WTC11 (cell line): ENCODE measurements at regions not wholly inside any gene's neighbourhood (a gene's known extent, or its start where the extent isn't known, plus 50 kb on each side); places are given as distances from the start of the nearest gene placed in this dataset.
"Not testable (repeated sequence)": the region's sequence is repeated elsewhere in the genome, so short reads cannot be mapped to it uniquely, and the experiment has no call there.

Experiments used
- ATAC-seq: fragments of 200-7000 bp; cut with Tn5 transposase; 2 replicates; pipeline ENCODE4 v1.10.0; 2021; ENCODE audit warnings: mild to moderate bottlenecking, moderate library complexity
- CTCF ChIA-PET: fragments of 300-600 bp; sonication (Branson Sonifier 250); formaldehyde crosslinking; loops from one replicate; lab custom pipeline; 2021; ENCODE audit warnings: antibody characterized with exemption; lab: Charles Lee
- POLR2A ChIA-PET: fragments of 350-600 bp; sonication (Branson Sonifier 250); formaldehyde crosslinking; loops from one replicate; lab custom pipeline; 2021; ENCODE audit warnings: antibody characterized with exemption; lab: Charles Lee
- DNase-seq: peaks from one replicate; pipeline ENCODE4 v3.0.0; 2021; ENCODE audit warnings: low spot score
- H3K27ac Mint-ChIP-seq: 2 replicates; pipeline ENCODE4 v1.8.0; 2021; ENCODE audit warnings: mixed read lengths
- H3K27me3 Mint-ChIP-seq: 2 replicates; pipeline ENCODE4 v1.8.0; 2021; ENCODE audit warnings: low read depth, mild to moderate bottlenecking, moderate library complexity, mixed read lengths
- H3K36me3 Mint-ChIP-seq: 2 replicates; pipeline ENCODE4 v1.8.0; 2021; ENCODE audit warnings: mixed read lengths
- H3K4me1 Mint-ChIP-seq: 2 replicates; pipeline ENCODE4 v1.8.0; 2022; ENCODE audit warnings: mixed read lengths
- H3K4me3 Mint-ChIP-seq: 2 replicates; pipeline ENCODE4 v1.8.0; 2021; ENCODE audit warnings: mild to moderate bottlenecking, moderate library complexity, mixed read lengths
- H3K9me3 Mint-ChIP-seq: 2 replicates; pipeline ENCODE4 v1.8.0; 2021; ENCODE audit warnings: mixed read lengths
- AR ChIP-seq: fragments of 250-450 bp; sonication (Bioruptor Pico); IDR thresholded peaks from 2 replicates; pipeline ENCODE4 v1.9.0; 2021; ENCODE audit warnings: mild to moderate bottlenecking
- EMX1 ChIP-seq: fragments of 250-450 bp; sonication (Bioruptor Pico); IDR thresholded peaks from 2 replicates; pipeline ENCODE4 v1.8.0; 2021; ENCODE audit warnings: mild to moderate bottlenecking
- HMGXB4 ChIP-seq: sonication (generic); formaldehyde crosslinking; IDR thresholded peaks from 2 replicates; pipeline ENCODE4 v1.8.1; 2023; ENCODE audit warnings: mild to moderate bottlenecking, moderate library complexity, missing genetic modification reagents
- NFATC4 ChIP-seq: fragments of 250-450 bp; sonication (Bioruptor Pico); IDR thresholded peaks from 2 replicates; pipeline ENCODE4 v1.9.0; 2021; ENCODE audit warnings: mild to moderate bottlenecking
- NR3C1 ChIP-seq: sonication (generic); formaldehyde crosslinking; conservative IDR thresholded peaks from 2 replicates; pipeline ENCODE4 v1.8.1; 2023; ENCODE audit warnings: low read depth, mild to moderate bottlenecking, missing genetic modification reagents
- SMAD3 ChIP-seq: sonication (generic); formaldehyde crosslinking; IDR thresholded peaks from 2 replicates; pipeline ENCODE4 v1.8.0; 2022; ENCODE audit warnings: missing genetic modification reagents, mild to moderate bottlenecking, borderline replicate concordance
- SMAD4 ChIP-seq: sonication (generic); formaldehyde crosslinking; IDR thresholded peaks from 2 replicates; pipeline ENCODE4 v1.8.0; 2022; ENCODE audit warnings: mild to moderate bottlenecking, missing genetic modification reagents
- TCF7 ChIP-seq: sonication (generic); formaldehyde crosslinking; IDR thresholded peaks from 2 replicates; pipeline ENCODE4 v1.8.0; 2022; ENCODE audit warnings: mild to moderate bottlenecking, low read depth, missing genetic modification reagents, moderate library complexity
- USF1 ChIP-seq: sonication (generic); formaldehyde crosslinking; IDR thresholded peaks from 2 replicates; pipeline ENCODE4 v1.8.0; 2022; ENCODE audit warnings: mild to moderate bottlenecking, missing genetic modification reagents
- TF ChIP-seq, protein P1 (sequence below): sonication (generic); formaldehyde crosslinking; conservative IDR thresholded peaks from 2 replicates; pipeline ENCODE4 v1.8.1; 2023; ENCODE audit warnings: mild to moderate bottlenecking, low read depth, missing genetic modification reagents, moderate library complexity
- TF ChIP-seq, protein P2 (sequence below): sonication (generic); formaldehyde crosslinking; IDR thresholded peaks from 2 replicates; pipeline ENCODE4 v1.8.0; 2023; ENCODE audit warnings: missing genetic modification reagents, mild to moderate bottlenecking, borderline replicate concordance

DNA sequence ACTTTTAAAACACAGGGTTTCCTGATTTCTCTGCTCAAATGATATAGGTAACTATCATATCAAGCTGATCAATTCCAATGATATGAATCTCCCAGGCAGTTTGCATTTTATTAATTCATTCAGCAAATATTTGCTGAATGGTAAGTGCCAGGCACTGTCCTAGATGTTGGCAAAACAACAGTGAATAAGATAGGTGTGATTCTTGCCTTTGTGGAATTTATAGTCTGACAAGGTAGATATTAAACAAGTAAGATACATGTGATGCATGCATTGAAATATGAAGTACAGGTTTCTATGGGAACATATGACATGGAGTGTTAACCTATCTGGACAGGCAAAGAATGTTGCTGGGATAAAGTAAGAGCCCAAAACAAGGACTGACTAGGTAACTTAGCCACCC is 231.8 kb upstream of the DAB2 start:
- Mint-ChIP-seq H3K36me3 (no peaks in the 10 kb centered on the region), H3K27me3 (peaks cover 28% of the 10 kb centered on the region), H3K27ac (no peak overlapping the region)
- ChIA-PET CTCF (no interaction called here), POLR2A (no interaction called here)
- DNase-seq = no peak
- TF ChIP-seq, protein P1, sequence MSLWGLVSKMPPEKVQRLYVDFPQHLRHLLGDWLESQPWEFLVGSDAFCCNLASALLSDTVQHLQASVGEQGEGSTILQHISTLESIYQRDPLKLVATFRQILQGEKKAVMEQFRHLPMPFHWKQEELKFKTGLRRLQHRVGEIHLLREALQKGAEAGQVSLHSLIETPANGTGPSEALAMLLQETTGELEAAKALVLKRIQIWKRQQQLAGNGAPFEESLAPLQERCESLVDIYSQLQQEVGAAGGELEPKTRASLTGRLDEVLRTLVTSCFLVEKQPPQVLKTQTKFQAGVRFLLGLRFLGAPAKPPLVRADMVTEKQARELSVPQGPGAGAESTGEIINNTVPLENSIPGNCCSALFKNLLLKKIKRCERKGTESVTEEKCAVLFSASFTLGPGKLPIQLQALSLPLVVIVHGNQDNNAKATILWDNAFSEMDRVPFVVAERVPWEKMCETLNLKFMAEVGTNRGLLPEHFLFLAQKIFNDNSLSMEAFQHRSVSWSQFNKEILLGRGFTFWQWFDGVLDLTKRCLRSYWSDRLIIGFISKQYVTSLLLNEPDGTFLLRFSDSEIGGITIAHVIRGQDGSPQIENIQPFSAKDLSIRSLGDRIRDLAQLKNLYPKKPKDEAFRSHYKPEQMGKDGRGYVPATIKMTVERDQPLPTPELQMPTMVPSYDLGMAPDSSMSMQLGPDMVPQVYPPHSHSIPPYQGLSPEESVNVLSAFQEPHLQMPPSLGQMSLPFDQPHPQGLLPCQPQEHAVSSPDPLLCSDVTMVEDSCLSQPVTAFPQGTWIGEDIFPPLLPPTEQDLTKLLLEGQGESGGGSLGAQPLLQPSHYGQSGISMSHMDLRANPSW = no peak
- TF ChIP-seq SMAD3 (CRISPR knock-in tag) (no peak), SMAD4 (CRISPR knock-in tag) (no peak), TCF7 (CRISPR knock-in tag) (no peak), AR (CRISPR knock-in tag) (no peak), HMGXB4 (CRISPR knock-in tag) (no peak), USF1 (CRISPR knock-in tag) (no peak), NR3C1 (CRISPR knock-in tag) (no peak)
- TF ChIP-seq, all 79 proteins: peak for 0
- peaks cover 12% of the 10 kb centered on the region for H3K4me1 Mint-ChIP-seq
- no peak for ATAC-seq
- peaks cover 21% of the 10 kb centered on the region for H3K9me3 Mint-ChIP-seq
- no peak overlapping the region for H3K4me3 Mint-ChIP-seq

- no peak overlapping the region for H3K4me3 Mint-ChIP-seq
- POLR2A ChIA-PET = no interaction called here
- no peak overlapping the region for H3K27ac Mint-ChIP-seq
- CTCF ChIA-PET = no interaction called here
- peaks cover 19% of the 10 kb centered on the region for H3K27me3 Mint-ChIP-seq
- no peak for DNase-seq
- no peaks in the 10 kb centered on the region for H3K4me1 Mint-ChIP-seq
- no peaks in the 10 kb centered on the region for H3K36me3 Mint-ChIP-seq
- TF ChIP-seq, protein P2, sequence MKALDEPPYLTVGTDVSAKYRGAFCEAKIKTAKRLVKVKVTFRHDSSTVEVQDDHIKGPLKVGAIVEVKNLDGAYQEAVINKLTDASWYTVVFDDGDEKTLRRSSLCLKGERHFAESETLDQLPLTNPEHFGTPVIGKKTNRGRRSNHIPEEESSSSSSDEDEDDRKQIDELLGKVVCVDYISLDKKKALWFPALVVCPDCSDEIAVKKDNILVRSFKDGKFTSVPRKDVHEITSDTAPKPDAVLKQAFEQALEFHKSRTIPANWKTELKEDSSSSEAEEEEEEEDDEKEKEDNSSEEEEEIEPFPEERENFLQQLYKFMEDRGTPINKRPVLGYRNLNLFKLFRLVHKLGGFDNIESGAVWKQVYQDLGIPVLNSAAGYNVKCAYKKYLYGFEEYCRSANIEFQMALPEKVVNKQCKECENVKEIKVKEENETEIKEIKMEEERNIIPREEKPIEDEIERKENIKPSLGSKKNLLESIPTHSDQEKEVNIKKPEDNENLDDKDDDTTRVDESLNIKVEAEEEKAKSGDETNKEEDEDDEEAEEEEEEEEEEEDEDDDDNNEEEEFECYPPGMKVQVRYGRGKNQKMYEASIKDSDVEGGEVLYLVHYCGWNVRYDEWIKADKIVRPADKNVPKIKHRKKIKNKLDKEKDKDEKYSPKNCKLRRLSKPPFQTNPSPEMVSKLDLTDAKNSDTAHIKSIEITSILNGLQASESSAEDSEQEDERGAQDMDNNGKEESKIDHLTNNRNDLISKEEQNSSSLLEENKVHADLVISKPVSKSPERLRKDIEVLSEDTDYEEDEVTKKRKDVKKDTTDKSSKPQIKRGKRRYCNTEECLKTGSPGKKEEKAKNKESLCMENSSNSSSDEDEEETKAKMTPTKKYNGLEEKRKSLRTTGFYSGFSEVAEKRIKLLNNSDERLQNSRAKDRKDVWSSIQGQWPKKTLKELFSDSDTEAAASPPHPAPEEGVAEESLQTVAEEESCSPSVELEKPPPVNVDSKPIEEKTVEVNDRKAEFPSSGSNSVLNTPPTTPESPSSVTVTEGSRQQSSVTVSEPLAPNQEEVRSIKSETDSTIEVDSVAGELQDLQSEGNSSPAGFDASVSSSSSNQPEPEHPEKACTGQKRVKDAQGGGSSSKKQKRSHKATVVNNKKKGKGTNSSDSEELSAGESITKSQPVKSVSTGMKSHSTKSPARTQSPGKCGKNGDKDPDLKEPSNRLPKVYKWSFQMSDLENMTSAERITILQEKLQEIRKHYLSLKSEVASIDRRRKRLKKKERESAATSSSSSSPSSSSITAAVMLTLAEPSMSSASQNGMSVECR (CRISPR knock-in tag) = no peak
- no peak for TF ChIP-seq NFATC4 (CRISPR knock-in tag)
- no peak for TF ChIP-seq AR (CRISPR knock-in tag)
- no peak for TF ChIP-seq EMX1 (CRISPR knock-in tag)
- no peak for ATAC-seq
- H3K9me3 Mint-ChIP-seq = peaks cover 21% of the 10 kb centered on the region
Observed at GRCh38 chr5:39654715-39655114, 229.9 kb upstream of the DAB2 start.

- H3K27me3 Mint-ChIP-seq, H3K36me3 Mint-ChIP-seq, ATAC-seq, POLR2A ChIA-PET, H3K4me3 Mint-ChIP-seq, H3K27ac Mint-ChIP-seq, CTCF ChIA-PET, H3K4me1 Mint-ChIP-seq, DNase-seq: not testable (repeated sequence)
- peaks cover 21% of the 10 kb centered on the region for H3K9me3 Mint-ChIP-seq
Observed at GRCh38 chr5:39652481-39652880, 227.7 kb upstream of the DAB2 start.
